ENCODE measurements at regions not wholly inside any gene's neighbourhood (a gene's known extent, or its start where the extent isn't known, plus 50 kb on each side); places are given as distances from the start of the nearest gene placed in this dataset.

- Histone ChIP-seq H3K9ac (ENCODE audit: low read depth, low read length) (no peak overlapping the region), H3K4me2 (ENCODE audit: insufficient read depth, low read length) (no peak overlapping the region), H2AFZ (ENCODE audit: low read depth, low read length) (no peak overlapping the region), H3K36me3 (ENCODE audit: insufficient read depth, low read length) (no peaks in the 10 kb centered on the region), H3K4me1 (ENCODE audit: insufficient read depth, low read length) (no peaks in the 10 kb centered on the region), H4K20me1 (ENCODE audit: insufficient read depth, low read length) (no peaks in the 10 kb centered on the region), H3K27ac (ENCODE audit: low read length) (no peak overlapping the region), H3K27me3 (ENCODE audit: insufficient read depth, low read length, poor library complexity) (peaks cover 23% of the 10 kb centered on the region), H3K79me2 (ENCODE audit: insufficient read depth, low read length) (no peaks in the 10 kb centered on the region), H3K9me3 (ENCODE audit: insufficient read depth, low read length, severe bottlenecking) (no peaks in the 10 kb centered on the region), H3K4me3 (ENCODE audit: low read depth in 1 of 2, low read length in 2 of 2) (no peak overlapping the region)
- ATAC-seq (ENCODE audit: insufficient read depth, low read depth) = no peak
- no peak for DNase-seq
- TF ChIP-seq CTCF (IDR thresholded peaks at IDR 0.05; ENCODE audit: borderline replicate concordance, extremely low read depth, low read length, poor library complexity, severe bottlenecking) (no peak), EZH2 (IDR thresholded peaks at IDR 0.05; ENCODE audit: borderline replicate concordance, low read depth, low read length, severe bottlenecking) (no peak)
Observed at GRCh38 chr20:4470375-4470774, 215.9 kb upstream of the PRNP start.

- Histone ChIP-seq H2AFZ (ENCODE audit: low read depth, low read length) (no peak overlapping the region), H3K27ac (ENCODE audit: low read length) (no peak overlapping the region), H3K4me2 (ENCODE audit: insufficient read depth, low read length) (no peak overlapping the region), H3K4me3 (ENCODE audit: low read depth in 1 of 2, low read length in 2 of 2) (no peak overlapping the region), H3K36me3 (ENCODE audit: insufficient read depth, low read length) (no peaks in the 10 kb centered on the region), H3K27me3 (ENCODE audit: insufficient read depth, low read length, poor library complexity) (peaks cover 23% of the 10 kb centered on the region), H4K20me1 (ENCODE audit: insufficient read depth, low read length) (no peaks in the 10 kb centered on the region), H3K9me3 (ENCODE audit: insufficient read depth, low read length, severe bottlenecking) (no peaks in the 10 kb centered on the region), H3K9ac (ENCODE audit: low read depth, low read length) (no peak overlapping the region), H3K79me2 (ENCODE audit: insufficient read depth, low read length) (no peaks in the 10 kb centered on the region), H3K4me1 (ENCODE audit: insufficient read depth, low read length) (no peaks in the 10 kb centered on the region)
- ATAC-seq (ENCODE audit: insufficient read depth, low read depth) = no peak
- TF ChIP-seq CTCF (IDR thresholded peaks at IDR 0.05; ENCODE audit: borderline replicate concordance, extremely low read depth, low read length, poor library complexity, severe bottlenecking) = no peak
- no peak for DNase-seq
Observed at GRCh38 chr20:4469910-4470309, 216.3 kb upstream of the PRNP start.

GRCh38 chr20:4468114-4468513 is 218.1 kb upstream of the PRNP start:
- H3K36me3 ChIP-seq (ENCODE audit: insufficient read depth, low read length) = no peaks in the 10 kb centered on the region
- no peaks in the 10 kb centered on the region for H3K79me2 ChIP-seq (ENCODE audit: insufficient read depth, low read length)
- H4K20me1 ChIP-seq (ENCODE audit: insufficient read depth, low read length) = no peaks in the 10 kb centered on the region
- H3K9me3 ChIP-seq (ENCODE audit: insufficient read depth, low read length, severe bottlenecking) = no peaks in the 10 kb centered on the region
- H3K27ac ChIP-seq (ENCODE audit: low read length) = no peak overlapping the region
- no peak overlapping the region for H3K4me3 ChIP-seq (ENCODE audit: low read depth in 1 of 2, low read length in 2 of 2)
- no peak overlapping the region for H3K9ac ChIP-seq (ENCODE audit: low read depth, low read length)
- DNase-seq (no peak), ATAC-seq (ENCODE audit: insufficient read depth, low read depth) (no peak)
- TF ChIP-seq CTCF (IDR thresholded peaks at IDR 0.05; ENCODE audit: borderline replicate concordance, extremely low read depth, low read length, poor library complexity, severe bottlenecking) = no peak
- TF ChIP-seq EZH2 (IDR thresholded peaks at IDR 0.05; ENCODE audit: borderline replicate concordance, low read depth, low read length, severe bottlenecking) = no peak
- H3K4me1 ChIP-seq (ENCODE audit: insufficient read depth, low read length) = no peaks in the 10 kb centered on the region
- peaks cover 23% of the 10 kb centered on the region for H3K27me3 ChIP-seq (ENCODE audit: insufficient read depth, low read length, poor library complexity)
- H2AFZ ChIP-seq (ENCODE audit: low read depth, low read length) = no peak overlapping the region
- no peak overlapping the region for H3K4me2 ChIP-seq (ENCODE audit: insufficient read depth, low read length)

Measured in DND-41 (cell line).